ENCODE measurements at regions not wholly inside any gene's neighbourhood (a gene's known extent, or its start where the extent isn't known, plus 50 kb on each side); places are given as distances from the start of the nearest gene placed in this dataset.

GRCh38 chr5:155768332-155768731 is 558.6 kb upstream of the SGCD start:
- Histone ChIP-seq H3K27ac (ENCODE audit: extremely low read depth, low read depth, low read length) (no peak overlapping the region), H4K20me1 (replicated peaks; ENCODE audit: control insufficient read depth, insufficient read depth, low read length) (no peaks in the 10 kb centered on the region), H3K4me3 (no peak overlapping the region), H3K36me3 (ENCODE audit: control insufficient read depth, insufficient read depth, low read length) (no peaks in the 10 kb centered on the region), H3K4me1 (replicated peaks in 1 of 2; ENCODE audit: control insufficient read depth in 2 of 2, insufficient read depth in 2 of 2, low read length in 2 of 2) (no peaks in the 10 kb centered on the region), H3K27me3 (ENCODE audit: control insufficient read depth in 2 of 2, insufficient read depth in 2 of 2, low read length in 2 of 2) (no peaks in the 10 kb centered on the region), H2AFZ (ENCODE audit: low read depth, low read length) (no peak overlapping the region), H3K9ac (ENCODE audit: insufficient read depth in 1 of 2, low read depth in 2 of 2, low read length in 2 of 2) (no peak overlapping the region), H3K9me1 (ENCODE audit: control insufficient read depth, insufficient read depth, low read length) (no peaks in the 10 kb centered on the region), H3K9me3 (replicated peaks; ENCODE audit: control insufficient read depth, insufficient read depth, low read depth, low read length) (no peaks in the 10 kb centered on the region; the same call in 1 of the 2 replicates), H3K4me2 (ENCODE audit: insufficient read depth, low read length) (no peak overlapping the region), H3K79me2 (ENCODE audit: control insufficient read depth, insufficient read depth, low read length) (no peaks in the 10 kb centered on the region)
- no TSS peak for BruUV-seq (replicated peaks)
- TF ChIP-seq KDM5B (IDR thresholded peaks at IDR 0.05; ENCODE audit: insufficient replicate concordance, low read depth, low read length): no peak
- TF ChIP-seq ZBTB5 (IDR thresholded peaks at IDR 0.05): no peak
- no peak for TF ChIP-seq CBFA2T2 (conservative IDR thresholded peaks at IDR 0.05)
- TF ChIP-seq TAF9B (IDR thresholded peaks at IDR 0.05; ENCODE audit: partially characterized antibody): no peak
- no peak for TF ChIP-seq TSHZ1 (CRISPR knock-in tag; IDR thresholded peaks at IDR 0.05)
- no peak for TF ChIP-seq PHTF2 (CRISPR knock-in tag; IDR thresholded peaks at IDR 0.05)
- TF ChIP-seq BRF1 (IDR thresholded peaks at IDR 0.05; ENCODE audit: borderline replicate concordance, extremely low read depth, insufficient read length): no peak
- TF ChIP-seq RCOR1 (IDR thresholded peaks at IDR 0.05; ENCODE audit: borderline replicate concordance in 1 of 2, low read depth in 2 of 2, low read length in 2 of 2): no peak
- TF ChIP-seq HDAC2 (IDR thresholded peaks at IDR 0.05): no peak
- TF ChIP-seq ZNF121 (CRISPR knock-in tag; conservative IDR thresholded peaks at IDR 0.05): no peak
- TF ChIP-seq ZNF212 (CRISPR knock-in tag; IDR thresholded peaks at IDR 0.05): no peak
- no peak for DNase-seq (ENCODE audit: extremely low read depth in 1 of 4, low spot score in 3 of 4)
- CTCF ChIA-PET (ENCODE audit: low intra/inter-chr PET ratio): no interaction called here
- intact Hi-C loops (cut with micrococcal nuclease) (no loop called here), in situ Hi-C loops (cut with MboI) (no loop called here)
- no peak for FAIRE-seq
- ATAC-seq: no peak
- POLR2A ChIA-PET: no interaction called here
- WGBS (ENCODE audit: insufficient coverage, low coverage, missing lambda C conversion rate): 0% methylated on average over 3 of the region's 3 CpGs
